ENCODE measurements at regions not wholly inside any gene's neighbourhood (a gene's known extent, or its start where the extent isn't known, plus 50 kb on each side); places are given as distances from the start of the nearest gene placed in this dataset.

DNA sequence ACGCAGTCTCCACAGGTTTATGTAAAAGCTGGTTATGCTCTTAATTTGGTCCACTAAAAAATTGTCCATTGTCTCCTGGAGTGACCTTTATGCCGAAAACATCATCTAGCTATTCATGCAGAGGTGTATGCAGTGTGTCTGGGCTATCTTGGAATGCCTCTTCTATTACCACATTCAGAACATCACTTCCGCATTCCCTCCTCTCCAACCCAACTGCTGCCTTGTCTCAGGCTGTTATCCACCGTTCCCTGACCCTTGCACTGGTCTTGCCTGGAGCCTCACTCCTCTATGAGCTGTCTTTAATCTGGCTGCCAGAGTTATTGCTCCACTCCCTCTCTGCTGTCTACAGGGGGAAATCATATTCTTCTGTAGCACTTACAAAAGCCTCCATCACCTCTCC is 214.1 kb upstream of the ANKRD55 start:
- TF ChIP-seq CTCF (IDR thresholded peaks at IDR 0.05 in 4 of 5, conservative IDR thresholded peaks at IDR 0.05 in 1 of 5), result no peak
- no peak for TF ChIP-seq POLR2A (IDR thresholded peaks at IDR 0.05)

Measured in gastrocnemius medialis (tissue), 4 donors.